ENCODE measurements at regions not wholly inside any gene's neighbourhood (a gene's known extent, or its start where the extent isn't known, plus 50 kb on each side); places are given as distances from the start of the nearest gene placed in this dataset.

DNA sequence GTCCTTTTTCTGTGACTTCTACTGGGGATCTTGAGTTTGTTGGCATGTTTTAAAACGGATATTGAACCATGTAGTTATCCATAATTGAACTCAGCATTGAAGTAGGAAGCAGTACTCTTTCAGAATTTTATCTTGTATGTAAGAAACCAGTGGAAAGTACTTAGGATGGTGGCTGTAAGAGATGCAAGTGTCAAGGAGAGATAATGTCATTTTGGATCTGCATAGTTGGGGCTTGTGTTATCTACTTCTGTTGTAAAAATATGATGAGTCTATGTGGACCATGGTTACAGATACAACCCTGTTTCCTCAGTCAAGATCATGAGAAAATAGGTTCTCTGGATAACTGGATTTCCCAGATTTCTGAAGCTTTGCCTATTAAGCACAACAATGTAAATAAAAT, 113.7 kb downstream of the NAB1 start:
- no peaks in the 10 kb centered on the region for H3K79me2 ChIP-seq (ENCODE audit: control insufficient read depth in 1 of 2, insufficient read depth in 2 of 2, low read length in 2 of 2)
- DNase-seq (ENCODE audit: low read depth in 1 of 2, low spot score in 2 of 2) (no peak), FAIRE-seq (no peak)
- no peak overlapping the region for H2BK120ac ChIP-seq (replicated peaks; ENCODE audit: low read depth, low read length)
- no peak overlapping the region for H2AFZ ChIP-seq (ENCODE audit: low read length)
- WGBS, 2 experiments (ENCODE audit: extremely low coverage in 1 of 2, insufficient coverage in 1 of 2, insufficient read length in 1 of 2, insufficient replicate concordance in 2 of 2, low coverage in 1 of 2, low lambda C conversion rate in 2 of 2, missing lambda C conversion rate in 1 of 2), result 85% methylated on average over 1 of the region's 1 CpG; no CpG with 5 or more reads in 1 of the 2 experiments
- H3K79me1 ChIP-seq (ENCODE audit: low read depth, low read length), result no peaks in the 10 kb centered on the region
- no peaks in the 10 kb centered on the region for H3K36me3 ChIP-seq (ENCODE audit: control insufficient read depth in 2 of 4, insufficient read depth in 4 of 4, low read length in 3 of 4)
- H3K56ac ChIP-seq (replicated peaks; ENCODE audit: insufficient read length, low read depth, low read length), result no peak overlapping the region
- H3K4me2 ChIP-seq (ENCODE audit: insufficient read depth in 1 of 2, low read depth in 2 of 2, low read length in 2 of 2), result no peak overlapping the region
- no peak overlapping the region for H3K23ac ChIP-seq (ENCODE audit: insufficient read length)
- TF ChIP-seq RNF2 (IDR thresholded peaks at IDR 0.05; ENCODE audit: borderline replicate concordance, low read depth, low read length, missing control alignments, poor library complexity, severe bottlenecking), result no peak
- no peak for TF ChIP-seq RFX5 (IDR thresholded peaks at IDR 0.05; ENCODE audit: borderline replicate concordance, low read depth, low read length)
- TF ChIP-seq BRCA1 (IDR thresholded peaks at IDR 0.05; ENCODE audit: low read depth, low read length), result no peak
- TF ChIP-seq ZNF274 (IDR thresholded peaks at IDR 0.05; ENCODE audit: borderline replicate concordance, extremely low read depth, low read length), result no peak
- no peak for TF ChIP-seq KDM4A (IDR thresholded peaks at IDR 0.05; ENCODE audit: low read depth, low read length, severe bottlenecking)
- no peak for TF ChIP-seq SIRT6 (IDR thresholded peaks at IDR 0.05; ENCODE audit: low read length)
- no peak for TF ChIP-seq TEAD4 (IDR thresholded peaks at IDR 0.05; ENCODE audit: low read depth, low read length)
- no peak for TF ChIP-seq SP2 (IDR thresholded peaks at IDR 0.05; ENCODE audit: low read length)
- no peak for TF ChIP-seq RBBP5 (IDR thresholded peaks at IDR 0.05; ENCODE audit: borderline replicate concordance, low read depth, low read length)
- TF ChIP-seq TAF1 (IDR thresholded peaks at IDR 0.05; ENCODE audit: low read depth, low read length), result no peak
- TF ChIP-seq KDM1A (IDR thresholded peaks at IDR 0.05; ENCODE audit: borderline replicate concordance, low read length), result no peak
- no peak for TF ChIP-seq SUZ12 (IDR thresholded peaks at IDR 0.05; ENCODE audit: low read length)
- no peak for TF ChIP-seq GTF2F1 (IDR thresholded peaks at IDR 0.05; ENCODE audit: borderline replicate concordance, low read depth, low read length)
- no peak overlapping the region for H2AK5ac ChIP-seq (ENCODE audit: low read depth, low read length)
- H3K27me3 ChIP-seq (replicated peaks in 1 of 4; ENCODE audit: control insufficient read depth in 3 of 4, extremely low read depth in 1 of 4, insufficient read depth in 3 of 4, low read length in 3 of 4), result no peaks in the 10 kb centered on the region
- H3K4ac ChIP-seq (replicated peaks; ENCODE audit: insufficient read length, low read depth, low read length), result no peak overlapping the region
- no peak overlapping the region for H3K4me3 ChIP-seq (ENCODE audit: extremely low read depth in 1 of 4, insufficient read depth in 2 of 4, low read depth in 3 of 4, low read length in 4 of 4)
- CTCF ChIA-PET (ENCODE audit: partially characterized antibody), result no interaction called here
- no peak overlapping the region for H4K8ac ChIP-seq (ENCODE audit: extremely low read depth, insufficient read depth, low read length)
- POLR2A ChIA-PET (ENCODE audit: partially characterized antibody), result no interaction called here
- no peak overlapping the region for H4K91ac ChIP-seq (replicated peaks; ENCODE audit: insufficient read length, low read length)
- H3K9me3 ChIP-seq (ENCODE audit: insufficient read depth in 2 of 2, low read depth in 1 of 2, low read length in 1 of 2), result no peaks in the 10 kb centered on the region; a peak in 1 of 4 replicates
- no peak overlapping the region for H2BK20ac ChIP-seq (ENCODE audit: low read length)
- no peak overlapping the region for H3K27ac ChIP-seq (ENCODE audit: low read depth, low read length)
- H4K5ac ChIP-seq (ENCODE audit: insufficient read length, low read depth, low read length), result no peak overlapping the region
- H3K9ac ChIP-seq (replicated peaks in 1 of 4; ENCODE audit: extremely low read depth in 1 of 4, low read depth in 3 of 4, low read length in 3 of 4), result no peak overlapping the region
- no peak overlapping the region for H3K18ac ChIP-seq (ENCODE audit: extremely low read depth, low read length)
- H2BK12ac ChIP-seq (ENCODE audit: low read depth, low read length), result no peak overlapping the region
- H3K23me2 ChIP-seq (ENCODE audit: low read depth, low read length), result no peaks in the 10 kb centered on the region
- no peak overlapping the region for H2BK5ac ChIP-seq (ENCODE audit: low read depth, low read length)
- no peaks in the 10 kb centered on the region for H4K20me1 ChIP-seq (replicated peaks in 1 of 2; ENCODE audit: control insufficient read depth in 1 of 2, insufficient read depth in 2 of 2, low read length in 2 of 2)
- no peaks in the 10 kb centered on the region for H3K4me1 ChIP-seq (replicated peaks in 1 of 4; ENCODE audit: control insufficient read depth in 3 of 4, insufficient read depth in 4 of 4, low read length in 3 of 4)
- no peak overlapping the region for H3K14ac ChIP-seq (ENCODE audit: insufficient read length)
- no peak overlapping the region for H2BK15ac ChIP-seq (ENCODE audit: low read length)
